GM21360 (cell line): ENCODE measurements at regions not wholly inside any gene's neighbourhood (a gene's known extent, or its start where the extent isn't known, plus 50 kb on each side); places are given as distances from the start of the nearest gene placed in this dataset.
"Not testable (repeated sequence)": the region's sequence is repeated elsewhere in the genome, so short reads cannot be mapped to it uniquely, and the experiment has no call there.

ENCODE experiments used
- ATAC-seq: cut with Tn5 transposase; IDR thresholded peaks from one replicate; pipeline ENCODE4 v1.9.1; 2021; ENCODE audit warnings: mild to moderate bottlenecking, moderate library complexity; ENCODE audit not compliant: unreplicated experiment

DNA sequence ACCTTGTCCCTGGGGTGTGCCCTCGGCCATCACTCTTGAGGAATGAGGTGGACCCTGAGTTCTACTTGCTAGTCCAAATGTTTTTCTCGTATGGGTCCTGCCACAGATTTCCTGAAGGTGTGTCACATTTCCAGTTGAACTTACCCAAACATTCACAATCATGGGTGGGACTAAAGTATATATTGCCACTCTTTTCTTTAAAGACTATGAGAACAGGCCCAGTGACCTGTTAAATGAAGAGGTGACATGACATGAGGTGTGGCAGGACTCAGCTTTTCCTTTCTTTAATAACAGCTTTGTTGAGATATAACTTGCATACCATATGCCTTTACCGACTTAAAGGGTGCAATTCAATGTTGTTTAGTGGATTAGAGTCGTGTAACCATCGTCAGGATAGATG lies 177.2 kb upstream of the EXOC2 start:
- no peak for ATAC-seq

- no peak for ATAC-seq
Observed at GRCh38 chr6:868201-868600, 175.3 kb upstream of the EXOC2 start.

- ATAC-seq = no peak
Observed at GRCh38 chr6:867378-867777, 174.4 kb upstream of the EXOC2 start.

DNA sequence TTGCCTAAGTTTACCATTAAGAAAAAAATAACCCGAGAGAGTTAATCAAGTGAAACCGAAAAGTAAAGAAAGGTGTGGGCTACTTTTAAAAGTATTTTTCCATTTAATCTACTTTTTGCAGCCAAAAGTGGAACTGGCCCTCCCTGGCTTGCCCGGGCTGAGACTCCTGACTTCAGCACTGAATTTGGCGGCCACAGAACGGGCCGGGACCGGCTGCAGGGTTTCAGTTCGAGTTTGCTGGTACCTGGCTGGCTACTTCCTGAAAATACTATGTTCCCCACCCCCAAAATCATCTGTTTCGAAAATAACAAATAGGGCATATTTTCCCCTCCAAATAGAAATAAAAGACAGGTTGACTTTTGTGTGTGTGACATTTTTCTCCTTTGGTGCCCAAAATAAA lies 173.4 kb upstream of the EXOC2 start:
- ATAC-seq = no peak

DNA sequence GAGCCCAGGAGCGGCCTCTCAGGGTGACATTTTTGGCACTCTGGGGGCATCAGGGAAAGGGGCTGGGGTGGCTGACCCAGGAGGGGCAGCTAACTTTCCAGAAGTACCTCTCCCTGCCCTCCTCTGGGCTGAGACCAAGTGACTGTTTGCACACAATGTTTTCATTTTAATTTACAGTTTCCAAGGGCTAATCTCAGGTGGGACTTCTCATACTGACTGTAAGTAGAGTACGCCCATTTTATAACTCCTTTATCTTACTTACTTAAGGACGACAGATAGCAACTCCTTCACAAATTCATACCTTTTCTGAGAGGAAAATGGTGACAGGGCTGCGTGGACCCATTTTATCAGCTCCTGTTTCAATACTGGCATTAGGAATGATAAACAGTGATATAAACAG lies 172.9 kb upstream of the EXOC2 start:
- no peak for ATAC-seq

DNA sequence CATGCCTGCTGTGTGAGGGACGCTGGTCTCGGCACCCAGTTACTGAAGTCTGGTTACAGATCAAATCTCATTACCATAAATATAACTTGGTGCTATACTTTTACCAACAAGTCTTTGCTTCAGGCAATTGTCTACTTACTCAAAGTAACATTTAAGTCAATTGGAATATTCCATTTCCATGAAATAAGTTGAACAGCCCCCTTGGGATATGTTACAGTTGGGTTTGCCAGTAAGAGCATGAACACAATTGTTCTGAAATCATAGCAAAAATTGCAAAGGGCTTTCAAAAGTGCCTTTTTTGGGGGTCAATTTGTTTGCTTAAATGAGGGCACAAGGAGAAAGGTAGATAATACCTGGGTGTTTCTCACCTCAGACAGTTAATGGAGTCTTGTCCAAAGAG lies 170.9 kb upstream of the EXOC2 start:
- ATAC-seq = no peak

DNA sequence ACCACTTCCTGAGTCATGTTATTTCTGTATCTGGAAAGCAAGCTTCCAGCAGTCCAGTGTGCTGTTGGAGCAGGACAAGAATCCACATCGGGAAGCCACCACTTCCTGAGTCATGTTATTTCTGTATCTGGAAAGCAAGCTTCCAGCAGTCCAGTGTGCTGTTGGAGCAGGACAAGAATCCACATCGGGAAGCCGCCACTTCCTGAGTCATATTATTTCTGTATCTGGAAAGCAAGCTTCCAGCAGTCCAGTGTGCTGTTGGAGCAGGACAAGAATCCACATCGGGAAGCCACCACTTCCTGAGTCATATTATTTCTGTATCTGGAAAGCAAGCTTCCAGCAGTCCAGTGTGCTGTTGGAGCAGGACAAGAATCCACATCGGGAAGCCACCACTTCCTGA lies 170.2 kb upstream of the EXOC2 start:
- not testable (repeated sequence) for ATAC-seq

- no peak for ATAC-seq
Observed at GRCh38 chr6:859936-860335, 167.0 kb upstream of the EXOC2 start.

- ATAC-seq = no peak
Observed at GRCh38 chr6:854406-855118, 161.6 kb upstream of the EXOC2 start.

DNA sequence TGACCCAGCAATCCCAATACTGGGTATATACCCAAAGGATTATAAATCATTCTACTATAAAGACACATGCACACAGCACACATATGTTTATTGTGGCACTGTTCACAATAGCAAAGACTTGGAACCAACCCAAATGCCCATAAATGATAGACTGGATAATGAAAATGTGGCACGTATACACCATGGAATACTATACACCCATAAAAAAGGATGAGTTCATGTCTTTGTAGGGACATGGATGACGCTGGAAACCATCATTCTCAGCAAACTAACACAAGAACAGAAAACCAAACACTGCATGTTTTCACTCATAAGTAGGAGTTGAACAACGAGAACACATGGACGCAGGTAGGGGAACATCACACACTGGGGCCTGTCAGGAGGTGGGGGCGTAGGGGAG lies 159.3 kb upstream of the EXOC2 start:
- ATAC-seq = not testable (repeated sequence)

GRCh38 chr6:849075-849506 lies 156.2 kb upstream of the EXOC2 start:
- ATAC-seq = no peak

DNA sequence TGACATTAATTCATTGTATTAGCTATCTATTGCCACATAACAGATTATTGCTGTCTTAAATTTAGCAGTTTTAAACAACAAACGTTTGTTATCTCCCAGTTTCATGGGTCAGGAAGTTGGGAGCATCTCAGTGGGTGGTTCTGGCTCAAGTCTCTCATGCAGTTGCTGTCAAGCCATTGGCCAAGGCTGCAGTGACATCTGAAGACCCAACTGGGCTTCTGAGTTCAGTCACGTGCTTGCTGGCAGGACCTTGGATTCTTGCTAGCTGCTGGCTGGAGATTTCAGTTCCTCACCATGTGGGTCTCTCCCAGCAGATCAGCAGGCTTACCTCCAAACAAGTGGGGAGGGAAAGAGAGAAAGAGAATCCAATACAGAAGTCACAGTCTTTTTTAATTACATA lies 152.6 kb upstream of the EXOC2 start:
- ATAC-seq = no peak

GRCh38 chr6:845101-845500 lies 152.2 kb upstream of the EXOC2 start:
- no peak for ATAC-seq

DNA sequence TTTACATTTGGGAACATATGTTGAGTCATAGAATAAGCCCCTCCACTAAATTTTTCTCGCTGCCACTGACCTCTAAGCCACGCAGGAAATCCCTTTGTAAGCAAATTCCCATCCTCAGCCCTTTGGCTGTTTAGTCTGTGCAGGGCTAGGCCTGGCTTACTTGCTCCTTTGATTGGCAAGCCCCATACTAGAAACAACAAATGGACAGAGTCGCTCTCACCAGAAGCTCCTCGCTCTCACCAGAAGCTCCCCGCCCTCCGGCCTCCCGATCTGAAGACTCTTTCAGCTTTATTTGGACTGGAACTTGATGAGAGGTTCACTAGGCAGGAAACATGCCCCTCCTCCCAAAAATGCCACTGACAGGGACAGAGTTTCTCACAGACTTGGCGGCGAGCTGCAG lies 149.2 kb upstream of the EXOC2 start:
- no peak for ATAC-seq

DNA sequence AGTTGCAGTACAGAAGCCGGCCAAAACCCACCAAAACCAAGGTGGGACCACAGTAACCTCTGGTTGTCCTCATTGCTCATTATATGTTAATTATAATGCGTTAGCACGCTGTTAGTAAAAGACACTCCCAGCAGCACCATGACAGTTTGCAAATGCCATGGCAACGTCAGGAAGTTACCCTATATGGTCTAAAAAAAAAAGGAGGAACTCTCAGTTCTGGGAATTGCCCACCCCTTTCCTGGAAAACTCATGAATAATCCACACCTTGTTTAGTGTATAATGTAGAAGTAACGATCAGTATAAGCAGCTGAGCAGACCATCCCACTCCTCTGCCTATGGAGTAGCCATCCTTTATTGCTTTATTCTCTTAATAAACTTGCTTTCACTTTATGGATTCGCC lies 148.6 kb upstream of the EXOC2 start:
- ATAC-seq = no peak

DNA sequence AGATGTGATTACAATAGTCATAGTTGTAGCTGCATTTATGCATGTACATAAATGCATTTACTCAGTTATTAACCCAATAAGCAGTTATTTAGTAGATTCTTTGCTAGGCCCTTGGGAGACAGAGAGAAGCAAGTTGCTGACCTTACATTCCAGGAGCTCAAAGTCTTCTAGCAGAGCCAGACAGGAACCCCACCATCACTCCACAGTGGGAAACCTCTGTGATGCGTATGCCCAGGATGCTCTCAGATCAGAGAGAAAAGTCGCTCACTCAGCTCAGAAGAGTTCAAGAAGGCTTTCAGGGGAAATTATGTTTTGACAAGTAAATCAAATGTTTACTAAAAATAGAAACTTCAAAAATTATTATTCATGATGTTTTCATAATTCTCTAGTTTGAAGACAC lies 146.3 kb upstream of the EXOC2 start:
- ATAC-seq = no peak

DNA sequence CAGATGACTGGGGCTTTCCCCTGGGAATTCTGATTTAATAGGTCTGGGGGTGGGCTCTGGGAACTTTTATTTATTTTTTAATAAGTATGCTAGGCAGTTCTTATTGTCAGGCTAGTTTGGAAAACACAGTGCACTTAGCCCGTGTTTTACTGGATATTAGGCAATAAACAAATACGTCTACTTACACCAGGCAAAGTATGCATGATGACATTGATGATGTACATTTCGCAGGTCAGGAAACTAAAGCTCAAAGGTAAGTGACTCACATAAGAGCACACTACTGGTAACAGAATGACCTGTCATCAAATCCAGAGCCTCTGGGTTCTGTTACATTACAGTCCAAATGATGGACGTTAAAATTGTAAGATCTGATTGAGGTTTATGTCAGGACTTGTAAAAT lies 144.4 kb upstream of the EXOC2 start:
- no peak for ATAC-seq

GRCh38 chr6:836276-836853 lies 143.4 kb upstream of the EXOC2 start:
- no peak for ATAC-seq

GRCh38 chr6:835476-836160 lies 142.7 kb upstream of the EXOC2 start:
- ATAC-seq = no peak

DNA sequence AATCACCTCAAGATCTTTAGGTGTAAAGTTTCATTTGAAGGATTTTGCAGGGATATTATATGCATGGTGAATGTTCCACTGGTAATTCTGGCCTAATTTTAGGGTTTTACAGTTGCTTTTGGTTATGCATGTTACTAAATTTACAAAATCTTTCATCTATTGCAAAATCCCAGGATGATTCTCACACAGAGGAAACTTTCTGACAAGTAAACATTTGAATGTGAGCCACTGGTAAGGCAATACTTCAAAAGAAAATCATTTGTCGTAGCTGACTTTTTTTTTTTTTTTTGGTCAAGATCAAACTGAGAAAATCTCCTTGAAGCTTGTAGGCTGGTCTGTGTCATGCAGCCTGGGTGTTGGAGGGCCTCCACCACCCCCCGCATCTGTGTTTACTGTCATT lies 141.9 kb upstream of the EXOC2 start:
- no peak for ATAC-seq

DNA sequence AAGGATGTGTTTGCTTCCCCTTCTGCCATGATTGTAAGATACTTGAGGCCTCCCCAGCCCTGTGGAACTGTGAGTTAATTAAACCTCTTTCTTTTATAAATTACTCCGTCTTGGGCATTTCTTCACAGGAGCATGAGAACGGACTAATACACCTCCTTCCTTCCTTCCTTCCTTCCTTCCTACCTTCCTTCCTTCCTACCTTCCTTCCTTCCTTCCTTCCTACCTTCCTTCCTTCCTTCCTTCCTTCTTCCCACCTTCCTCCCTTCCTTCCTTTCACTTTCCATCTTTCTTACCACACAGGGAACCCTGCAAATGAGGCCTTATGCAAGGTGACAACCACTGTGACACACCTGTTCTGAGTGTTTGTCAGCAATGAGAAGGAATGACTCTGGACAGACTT lies 141.3 kb upstream of the EXOC2 start:
- ATAC-seq = no peak

DNA sequence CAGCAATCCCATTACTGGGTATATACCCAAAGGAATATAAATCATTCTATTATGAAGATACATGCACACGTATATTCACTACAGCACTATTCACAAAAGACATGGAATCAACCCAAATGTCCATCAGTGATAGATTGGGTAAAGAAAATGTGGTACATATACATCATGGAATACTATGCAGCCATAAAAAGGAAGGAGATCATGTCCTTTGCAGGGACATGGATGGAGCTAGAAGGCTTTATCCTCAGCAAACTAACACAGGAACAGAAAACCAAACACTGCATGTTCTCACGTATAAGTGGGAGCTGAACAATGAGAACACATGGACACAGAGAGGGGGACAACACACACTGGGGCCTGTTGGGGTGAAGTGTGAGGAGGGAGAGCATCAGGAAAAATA lies 139.9 kb upstream of the EXOC2 start:
- ATAC-seq = not testable (repeated sequence)
